Activated effector memory CD4-positive, alpha-beta T cell treated with anti-CD3 and anti-CD28 coated beads, Interleukin-2, amount 50 U/mL, for 16 hours (primary cell): ENCODE measurements at regions not wholly inside any gene's neighbourhood (a gene's known extent, or its start where the extent isn't known, plus 50 kb on each side); places are given as distances from the start of the nearest gene placed in this dataset.

Source experiments
- DNase-seq: peaks from one replicate; pipeline ENCODE4 v3.0.0-alpha.2; 2020

DNA sequence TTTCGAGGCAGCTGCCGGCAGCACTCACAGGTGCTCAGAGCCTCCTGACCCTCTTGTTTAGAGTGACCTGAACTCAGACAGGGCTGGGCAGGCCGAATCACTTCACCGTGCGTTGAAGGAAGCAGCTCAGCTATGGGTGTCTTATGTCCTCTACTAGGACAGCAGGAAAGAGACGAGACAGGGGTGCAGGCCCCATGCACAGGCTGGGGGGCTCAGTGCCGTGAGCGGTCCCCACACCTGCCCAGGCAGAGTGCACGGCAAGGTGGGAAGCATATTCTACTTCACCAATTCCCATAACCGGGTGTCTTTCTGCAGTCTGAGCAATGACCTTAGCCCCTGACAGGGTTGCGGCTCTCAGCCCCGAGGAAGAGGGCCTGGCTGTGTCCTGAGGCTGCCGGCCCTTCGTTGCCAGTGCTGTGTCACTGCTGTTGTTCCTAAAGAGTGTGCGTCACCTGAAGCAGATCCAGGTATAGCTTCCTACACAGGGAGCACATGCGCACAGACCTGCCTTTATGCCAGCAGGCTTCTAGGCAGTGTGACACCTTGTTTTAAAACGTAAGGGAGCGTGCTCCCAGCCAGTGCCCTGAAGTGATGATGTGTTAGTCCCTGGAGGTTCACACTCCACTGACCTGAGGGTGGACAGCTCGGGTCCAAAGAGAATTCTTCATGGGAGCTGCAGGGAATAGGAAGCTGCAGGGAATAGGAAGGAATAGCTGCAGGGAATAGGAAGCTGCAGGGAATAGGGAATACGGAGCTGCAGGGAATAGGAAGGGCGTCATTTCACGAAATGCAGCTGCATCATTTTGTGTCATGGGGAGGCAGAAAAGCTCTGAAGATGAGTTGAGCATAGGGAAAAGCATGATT is 207.9 kb upstream of the SALL3 start:
- DNase-seq: no peak

DNA sequence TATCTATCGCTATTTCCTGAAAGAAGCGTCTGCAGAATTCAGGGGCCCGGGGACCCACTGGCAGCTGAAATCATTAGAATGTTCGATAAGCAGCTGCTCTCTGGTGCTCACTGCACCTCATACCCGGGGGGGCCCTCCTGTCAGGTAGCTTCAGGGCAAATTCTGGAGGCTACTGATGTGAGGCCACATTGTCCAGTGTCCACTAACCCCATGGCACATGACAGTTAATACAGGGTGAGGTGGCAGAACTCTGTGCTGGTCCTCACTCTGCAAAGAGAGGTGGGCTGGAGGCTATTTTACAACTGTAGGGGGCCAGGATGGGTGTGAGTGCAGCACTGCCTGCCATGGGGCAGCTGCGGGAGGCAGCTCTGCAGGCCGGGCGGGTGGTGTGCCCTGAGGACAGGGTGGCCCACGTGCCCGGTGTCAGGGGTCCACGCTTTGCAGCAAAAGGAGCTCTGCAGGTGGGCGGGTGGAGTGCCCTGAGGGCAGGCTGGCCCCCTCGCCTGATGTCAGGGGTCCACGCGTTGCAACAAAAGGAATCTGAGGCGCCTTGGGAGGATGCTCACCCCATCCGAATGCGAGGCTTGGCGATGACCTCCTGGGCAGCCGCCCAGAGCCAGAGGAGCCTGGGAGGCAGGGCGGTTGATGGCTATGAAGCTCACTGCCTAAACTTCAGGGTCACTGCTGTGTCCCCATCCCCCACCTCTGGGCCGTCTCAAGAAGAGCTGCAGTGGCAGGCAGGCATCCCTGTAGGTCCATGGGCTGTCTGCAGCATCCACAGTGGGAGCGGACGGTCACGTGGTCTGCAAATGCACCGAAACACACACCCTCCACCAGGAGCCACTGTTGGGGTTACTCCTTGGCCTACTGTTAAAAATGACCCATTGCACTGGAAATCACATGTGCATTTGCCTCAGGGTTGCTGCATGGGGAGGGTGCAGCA is 207.0 kb upstream of the SALL3 start:
- DNase-seq: no peak

DNA sequence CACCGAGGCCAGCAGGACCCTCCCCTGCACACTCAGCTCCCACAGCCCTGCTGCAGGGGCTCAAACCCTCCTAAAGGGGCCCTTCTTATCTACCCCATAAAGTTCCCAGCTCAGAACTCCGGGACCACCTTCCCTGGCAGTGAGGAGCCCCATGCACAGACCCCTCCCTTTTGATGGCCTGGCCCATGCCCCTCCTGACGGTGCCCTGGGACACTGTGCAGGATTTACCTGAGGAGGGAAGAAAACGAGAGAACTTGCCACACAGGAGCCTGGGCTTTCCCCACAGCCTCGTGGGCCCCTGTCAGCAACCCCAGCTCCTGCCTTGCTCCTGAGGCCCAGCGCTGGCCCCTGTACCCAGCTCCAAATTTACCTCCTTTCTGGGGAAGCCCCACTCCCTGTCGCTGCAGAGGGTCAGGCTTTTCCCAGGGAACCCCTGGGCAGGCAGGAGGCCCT is 206.3 kb upstream of the SALL3 start:
- DNase-seq: no peak

DNA sequence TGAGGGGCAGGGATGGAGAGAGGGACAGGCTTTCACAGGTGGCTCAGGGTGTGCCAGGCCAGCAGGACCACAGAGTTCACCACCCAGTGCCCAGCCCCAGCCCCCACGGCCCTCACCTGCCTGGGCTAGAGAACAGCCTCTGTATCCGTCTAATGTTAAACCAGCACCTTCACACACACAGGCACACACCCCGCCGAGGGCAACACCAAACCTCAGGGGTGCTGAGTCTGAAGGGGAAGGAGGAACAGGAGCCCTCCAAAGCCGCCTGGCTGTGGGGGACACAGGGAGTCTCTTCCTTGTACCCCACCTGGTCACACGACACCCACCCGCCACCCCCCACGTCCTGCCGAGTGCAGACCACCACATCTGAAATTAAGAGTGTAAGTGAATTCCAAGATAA is 205.8 kb upstream of the SALL3 start:
- DNase-seq: no peak

DNA sequence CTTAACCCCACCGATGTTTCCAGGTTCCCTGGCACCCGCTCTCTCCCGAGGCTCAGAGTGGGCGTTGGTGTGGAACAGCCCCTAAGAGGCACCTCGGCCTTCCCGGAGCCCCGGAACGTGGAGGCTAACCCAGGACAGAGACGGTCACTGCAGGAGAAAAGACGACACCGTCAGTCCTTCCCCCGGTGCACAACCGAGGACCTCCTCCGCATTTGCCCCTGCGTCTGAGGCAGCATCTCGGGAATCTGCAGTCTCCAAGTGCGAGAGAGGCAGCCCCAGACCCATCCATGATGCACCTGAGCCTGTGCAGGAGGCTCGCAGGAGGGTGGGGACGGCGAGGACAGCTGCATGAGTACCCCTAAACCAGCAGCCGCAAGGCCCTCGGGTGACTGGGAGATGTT is 204.9 kb upstream of the SALL3 start:
- DNase-seq: peak; percentile 50

DNA sequence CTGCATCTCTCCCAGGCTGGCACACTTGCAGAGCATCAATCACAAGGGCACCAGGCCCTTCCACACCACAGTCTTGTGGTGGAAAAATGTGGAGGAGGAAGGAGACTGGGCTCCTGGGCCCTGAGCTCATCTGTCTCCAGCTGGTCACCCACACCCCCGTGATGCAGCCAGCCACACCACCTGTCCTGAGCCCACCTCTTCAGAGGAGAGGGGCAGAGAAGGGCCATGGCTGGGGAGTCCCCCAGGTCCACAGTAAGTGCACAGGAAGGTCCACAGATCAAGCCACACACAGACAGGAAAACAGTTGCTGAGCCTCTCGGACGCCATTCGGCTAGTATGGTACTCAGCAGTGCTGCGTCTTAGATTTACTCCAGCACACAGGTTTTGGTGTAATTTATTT is 203.5 kb upstream of the SALL3 start:
- no peak for DNase-seq

GRCh38 chr18:78776706-78777285 is 202.8 kb upstream of the SALL3 start:
- no peak for DNase-seq

- no peak for DNase-seq
Observed at GRCh38 chr18:78777992-78778391, 201.6 kb upstream of the SALL3 start.

GRCh38 chr18:78778651-78779050 is 201.0 kb upstream of the SALL3 start:
- no peak for DNase-seq

GRCh38 chr18:78779996-78780718 is 199.5 kb upstream of the SALL3 start:
- DNase-seq: peak; percentile 50

DNA sequence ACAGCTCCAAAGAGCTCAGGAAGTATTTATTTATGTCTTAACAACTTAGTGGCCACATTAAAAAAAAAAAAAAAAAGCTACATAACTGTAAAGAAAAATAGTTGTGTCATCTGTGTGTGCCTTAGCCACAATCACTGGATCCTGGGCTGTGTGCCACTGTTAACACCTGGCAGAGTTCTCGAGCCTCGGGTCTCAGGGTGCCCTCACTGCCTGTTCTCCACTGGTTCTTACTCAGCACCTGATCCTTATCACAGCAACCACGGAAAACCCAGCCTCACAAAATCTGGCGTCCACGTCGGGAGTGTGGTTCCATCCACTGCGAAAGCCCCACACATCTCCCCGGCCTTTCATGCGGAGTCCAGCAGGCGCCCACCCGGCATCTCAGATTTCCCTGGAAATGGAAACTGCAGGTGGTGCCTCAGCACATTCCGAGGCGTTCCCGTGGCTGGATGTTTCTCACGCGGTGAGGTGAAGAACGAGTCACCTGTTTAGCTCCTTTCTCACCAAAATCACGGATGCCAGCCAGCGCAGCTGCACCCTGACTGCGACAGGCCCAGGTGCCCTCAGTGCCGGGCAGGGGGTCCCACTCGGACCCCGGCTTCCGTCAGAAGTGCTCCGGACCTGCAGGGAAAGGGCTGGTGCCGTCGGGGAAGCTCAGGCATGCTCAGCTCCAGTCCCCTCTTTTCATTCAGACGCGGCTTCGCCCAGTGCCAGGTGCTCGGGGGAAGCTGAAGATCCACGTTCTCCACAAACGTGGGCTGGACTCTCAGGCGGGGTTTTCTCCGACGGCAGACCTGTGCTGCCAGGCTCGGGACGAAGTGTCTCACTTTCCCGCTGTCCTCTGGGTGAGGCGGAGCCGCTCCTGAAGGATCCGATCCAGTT is 198.7 kb upstream of the SALL3 start:
- peak; percentile 21 for DNase-seq

DNA sequence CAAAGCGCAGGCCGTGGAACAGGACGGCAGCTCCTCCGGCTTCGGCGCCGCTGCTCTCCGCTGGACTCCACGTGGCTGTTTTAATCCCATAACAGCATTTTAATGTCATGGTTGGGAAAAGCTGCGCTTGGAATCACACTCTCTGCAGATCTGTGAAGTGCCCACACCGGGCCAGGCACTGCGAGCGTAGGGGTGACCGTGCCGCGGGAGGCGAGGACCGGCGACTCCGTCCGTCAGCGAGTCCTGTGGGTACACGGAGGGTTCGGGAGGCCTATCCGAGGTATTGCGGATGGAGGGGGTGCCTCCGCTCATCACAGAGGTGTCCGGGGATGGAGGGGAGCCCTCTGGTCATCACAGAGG is 198.0 kb upstream of the SALL3 start:
- DNase-seq: no peak

GRCh38 chr18:78782951-78783563 is 196.6 kb upstream of the SALL3 start:
- no peak for DNase-seq

DNA sequence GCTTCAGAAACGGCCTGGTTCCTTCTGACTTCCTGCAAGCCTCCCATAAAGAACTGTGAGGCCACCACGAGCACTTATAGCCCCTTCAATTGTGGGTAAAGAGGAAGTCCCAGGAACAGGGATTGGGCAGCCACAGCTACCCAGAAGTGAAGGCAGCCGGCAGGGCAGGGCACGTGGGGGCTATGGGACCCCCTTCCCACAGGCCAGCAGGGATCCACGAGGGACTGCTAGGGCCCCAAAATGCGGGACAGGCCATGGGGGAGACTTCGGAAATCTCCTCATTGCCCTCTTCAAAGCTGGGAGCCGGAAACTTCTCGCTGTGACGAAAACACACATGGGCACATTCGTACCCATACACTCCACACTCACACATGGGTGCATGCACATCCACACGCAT is 196.1 kb upstream of the SALL3 start:
- no peak for DNase-seq

DNA sequence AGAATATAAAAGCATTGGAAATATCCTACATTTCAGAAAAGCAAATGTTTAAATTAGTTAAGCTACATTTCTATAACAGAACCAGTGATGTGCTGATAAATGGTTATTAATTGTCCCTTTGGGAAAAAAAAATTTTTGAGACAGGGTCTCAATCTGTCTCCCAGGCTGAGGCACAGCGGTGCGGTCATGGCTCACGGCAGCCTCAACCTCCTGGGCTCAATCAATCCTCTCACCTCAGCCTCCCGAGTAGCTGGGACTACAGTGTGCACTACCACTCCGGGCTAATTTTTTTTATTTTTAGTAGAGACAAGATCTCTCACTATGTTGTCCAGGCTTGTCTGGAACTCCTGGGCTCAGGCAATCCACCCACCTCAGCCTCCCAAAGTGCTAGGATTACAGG is 194.8 kb upstream of the SALL3 start:
- DNase-seq: no peak

- no peak for DNase-seq
Observed at GRCh38 chr18:78785706-78786105, 193.9 kb upstream of the SALL3 start.

- DNase-seq: no peak
Observed at GRCh38 chr18:78786776-78787175, 192.8 kb upstream of the SALL3 start.

DNA sequence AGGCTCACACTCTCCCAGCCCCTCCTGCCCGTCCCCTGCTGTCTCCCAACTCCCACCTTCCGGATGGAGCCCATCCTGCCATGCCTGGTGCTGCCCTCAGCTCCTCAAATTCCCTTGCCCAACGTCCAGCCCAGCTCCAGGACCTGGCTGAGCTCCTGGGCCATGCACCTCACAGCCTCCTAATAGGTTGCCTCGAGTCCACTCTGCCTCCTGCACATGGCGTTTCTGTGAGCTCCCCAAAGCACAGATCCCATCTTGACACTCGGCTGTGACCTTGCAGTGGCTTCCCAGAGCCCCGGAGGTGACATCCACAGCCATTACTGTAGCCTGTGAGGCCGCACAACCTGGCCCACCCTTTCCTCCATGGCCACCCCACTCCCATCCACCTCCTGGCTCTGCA is 191.9 kb upstream of the SALL3 start:
- no peak for DNase-seq

DNA sequence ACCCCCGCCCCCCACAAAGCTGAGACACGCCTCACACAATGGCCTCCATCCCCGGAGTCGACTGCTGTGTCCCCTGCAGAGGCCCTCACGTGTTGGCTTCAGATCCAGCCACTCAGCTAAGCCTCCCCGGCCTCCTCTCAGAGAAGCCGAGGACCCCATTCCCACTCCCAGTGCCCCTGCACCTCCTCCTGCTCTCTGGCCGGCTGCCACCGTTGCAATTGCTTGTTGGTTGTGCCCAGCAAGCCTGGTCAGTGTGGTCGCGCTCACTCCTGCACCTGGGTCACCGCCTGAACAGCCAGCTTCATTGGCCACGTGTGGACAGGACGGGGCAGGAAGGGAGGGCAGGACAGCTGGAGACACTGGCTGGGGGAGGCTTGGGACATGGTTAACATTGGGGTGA is 191.5 kb upstream of the SALL3 start:
- peak; percentile 49 for DNase-seq

- peak; percentile 36 for DNase-seq
Observed at GRCh38 chr18:78789850-78790249, 189.8 kb upstream of the SALL3 start.

- peak; percentile 50 for DNase-seq
Observed at GRCh38 chr18:78790511-78790910, 189.1 kb upstream of the SALL3 start.
